ENCODE measurements at regions not wholly inside any gene's neighbourhood (a gene's known extent, or its start where the extent isn't known, plus 50 kb on each side); places are given as distances from the start of the nearest gene placed in this dataset.

DNA sequence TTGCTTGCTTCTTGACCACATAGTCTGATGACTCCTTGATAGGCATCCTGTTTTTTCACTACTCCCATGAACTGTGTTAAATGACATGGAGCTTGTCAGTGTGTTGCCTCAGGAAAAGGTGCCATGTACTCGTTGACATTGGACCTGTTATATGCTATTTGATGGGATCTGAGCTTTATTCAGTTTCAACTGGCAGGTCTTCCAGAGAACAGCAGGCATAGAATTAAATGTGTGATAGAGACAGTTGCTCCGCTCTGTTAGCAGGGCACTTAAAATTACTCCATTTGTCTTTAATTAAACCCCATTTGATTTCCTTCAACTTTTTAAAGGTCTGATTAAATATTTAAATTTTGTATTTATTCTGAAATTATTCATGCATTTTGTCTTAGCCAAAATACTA, 189.7 kb upstream of the ADGRL4 start:
- TF ChIP-seq, protein P1, sequence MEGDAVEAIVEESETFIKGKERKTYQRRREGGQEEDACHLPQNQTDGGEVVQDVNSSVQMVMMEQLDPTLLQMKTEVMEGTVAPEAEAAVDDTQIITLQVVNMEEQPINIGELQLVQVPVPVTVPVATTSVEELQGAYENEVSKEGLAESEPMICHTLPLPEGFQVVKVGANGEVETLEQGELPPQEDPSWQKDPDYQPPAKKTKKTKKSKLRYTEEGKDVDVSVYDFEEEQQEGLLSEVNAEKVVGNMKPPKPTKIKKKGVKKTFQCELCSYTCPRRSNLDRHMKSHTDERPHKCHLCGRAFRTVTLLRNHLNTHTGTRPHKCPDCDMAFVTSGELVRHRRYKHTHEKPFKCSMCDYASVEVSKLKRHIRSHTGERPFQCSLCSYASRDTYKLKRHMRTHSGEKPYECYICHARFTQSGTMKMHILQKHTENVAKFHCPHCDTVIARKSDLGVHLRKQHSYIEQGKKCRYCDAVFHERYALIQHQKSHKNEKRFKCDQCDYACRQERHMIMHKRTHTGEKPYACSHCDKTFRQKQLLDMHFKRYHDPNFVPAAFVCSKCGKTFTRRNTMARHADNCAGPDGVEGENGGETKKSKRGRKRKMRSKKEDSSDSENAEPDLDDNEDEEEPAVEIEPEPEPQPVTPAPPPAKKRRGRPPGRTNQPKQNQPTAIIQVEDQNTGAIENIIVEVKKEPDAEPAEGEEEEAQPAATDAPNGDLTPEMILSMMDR (IDR thresholded peaks at IDR 0.05), result no peak
- no peak for TF ChIP-seq POLR2A (IDR thresholded peaks at IDR 0.05)
